Neural cell (in vitro differentiated cells): ENCODE measurements at regions not wholly inside any gene's neighbourhood (a gene's known extent, or its start where the extent isn't known, plus 50 kb on each side); places are given as distances from the start of the nearest gene placed in this dataset.
"Not testable (repeated sequence)": the region's sequence is repeated elsewhere in the genome, so short reads cannot be mapped to it uniquely, and the experiment has no call there.

Experiments
- H2AFZ ChIP-seq: fragments of 200-600, 300-800 bp; sonication (generic), shearing (Covaris generic); 2 replicates; pipeline ENCODE4 v1.6.0; 2014; ENCODE audit warnings: low read depth, mild to moderate bottlenecking, antibody characterized with exemption, low read length, moderate library complexity
- H3F3A ChIP-seq: fragments of 200-600 bp; shearing (Covaris generic); 2 replicates; pipeline ENCODE4 v1.6.1; 2016; ENCODE audit warnings: mild to moderate bottlenecking, moderate library complexity, mixed read lengths, antibody characterized with exemption, low read length; ENCODE audit not compliant: insufficient read depth, poor library complexity, severe bottlenecking
- H3K27ac ChIP-seq: fragments of 200-600, 300-800 bp; sonication (generic), shearing (Covaris generic); 2 replicates; pipeline ENCODE4 v1.5.1; 2014; ENCODE audit warnings: mild to moderate bottlenecking, low read length, moderate library complexity
- H3K27me3 ChIP-seq: fragments of 300-800, 200-600 bp; sonication (generic), shearing (Covaris generic); 2 replicates; pipeline ENCODE4 v1.6.0; 2014; ENCODE audit warnings: mild to moderate bottlenecking, low read depth, low read length, moderate library complexity; ENCODE audit not compliant: insufficient read depth
- H3K36me3 ChIP-seq: fragments of 300-800, 200-600 bp; sonication (generic), shearing (Covaris generic); 2 replicates; pipeline ENCODE4 v1.5.1; 2014; ENCODE audit warnings: mild to moderate bottlenecking, antibody characterized with exemption, low read length, moderate library complexity; ENCODE audit not compliant: insufficient read depth
- H3K4me2 ChIP-seq: fragments of 300-800, 200-600 bp; sonication (generic), shearing (Covaris generic); 2 replicates; pipeline ENCODE4 v1.6.0; 2014; ENCODE audit warnings: mild to moderate bottlenecking, low read length
- H3K4me3 ChIP-seq: fragments of 300-800, 200-600 bp; sonication (generic), shearing (Covaris generic); 2 replicates; pipeline ENCODE4 v1.5.1; 2014; ENCODE audit warnings: mild to moderate bottlenecking, low read length, moderate library complexity
- H3K79me2 ChIP-seq: fragments of 200-600 bp; shearing (Covaris generic); replicated peaks from 2 replicates; pipeline ENCODE4 v1.6.0; 2014; ENCODE audit warnings: mild to moderate bottlenecking, low read length, moderate library complexity; ENCODE audit not compliant: insufficient read depth
- H3K9ac ChIP-seq: fragments of 300-800, 200-600 bp; sonication (generic), shearing (Covaris generic); 2 replicates; pipeline ENCODE4 v1.6.1; 2016; ENCODE audit warnings: mild to moderate bottlenecking, low read length, mixed read lengths
- H3K9me2 ChIP-seq: fragments of 200-600 bp; shearing (Covaris generic); 2 replicates; pipeline ENCODE4 v1.6.1; 2016; ENCODE audit warnings: mild to moderate bottlenecking, low read length, mixed read lengths; ENCODE audit not compliant: insufficient read depth
- H3K9me3 ChIP-seq: fragments of 200-600, 300-800 bp; sonication (generic), shearing (Covaris generic); 2 replicates; pipeline ENCODE4 v1.6.1; 2016; ENCODE audit warnings: mild to moderate bottlenecking, mixed run types, low read length, moderate library complexity, mixed read lengths
- H4K20me1 ChIP-seq: fragments of 200-600 bp; shearing (Covaris generic); 2 replicates; pipeline ENCODE4 v1.6.1; 2016; ENCODE audit warnings: mild to moderate bottlenecking, mixed run types; ENCODE audit not compliant: insufficient read depth
- CTCF ChIP-seq: fragments of 450-650 bp; IDR thresholded peaks from 2 replicates; pipeline ENCODE4 v1.5.1; 2014; ENCODE audit warnings: antibody characterized with exemption, mild to moderate bottlenecking, moderate library complexity; ENCODE audit not compliant: poor library complexity, severe bottlenecking
- EP300 ChIP-seq: fragments of 450-650 bp; conservative IDR thresholded peaks from 2 replicates; pipeline ENCODE4 v1.6.1; 2014; ENCODE audit warnings: antibody characterized with exemption, mild to moderate bottlenecking, moderate library complexity; ENCODE audit not compliant: poor library complexity, severe bottlenecking
- EZH2 ChIP-seq: fragments of 200-600, 300-800 bp; shearing (Covaris generic), sonication (generic); IDR thresholded peaks from 2 replicates; pipeline ENCODE4 v1.6.1; 2014; ENCODE audit warnings: antibody characterized with exemption, low read length, borderline replicate concordance, mild to moderate bottlenecking; ENCODE audit not compliant: insufficient read depth, poor library complexity, severe bottlenecking
- MXI1 ChIP-seq: fragments of 450-650 bp; conservative IDR thresholded peaks from 2 replicates; pipeline ENCODE4 v1.6.1; 2014; ENCODE audit warnings: antibody characterized with exemption, mild to moderate bottlenecking; ENCODE audit not compliant: poor library complexity, severe bottlenecking
- POLR2AphosphoS5 ChIP-seq: IDR thresholded peaks from 2 replicates; pipeline ENCODE4 v1.6.1; 2012
- RAD21 ChIP-seq: fragments of 450-650 bp; conservative IDR thresholded peaks from 2 replicates; pipeline ENCODE4 v1.6.1; 2014; ENCODE audit warnings: antibody characterized with exemption, mild to moderate bottlenecking, moderate library complexity
- REST ChIP-seq: IDR thresholded peaks from 2 replicates; pipeline ENCODE4 v1.6.1; 2012; ENCODE audit warnings: borderline replicate concordance
- SMC3 ChIP-seq: fragments of 450-650 bp; conservative IDR thresholded peaks from 2 replicates; pipeline ENCODE4 v1.6.1; 2014; ENCODE audit warnings: antibody characterized with exemption, mild to moderate bottlenecking, moderate library complexity; ENCODE audit not compliant: poor library complexity
- TAF1 ChIP-seq: IDR thresholded peaks from 2 replicates; pipeline ENCODE4 v1.6.1; 2012; ENCODE audit warnings: low read depth

- Histone ChIP-seq H3K4me2 (no peak overlapping the region), H3K27me3 (no peaks in the 10 kb centered on the region), H2AFZ (no peak overlapping the region), H3K36me3 (no peaks in the 10 kb centered on the region), H3K9me3 (peaks cover 4% of the 10 kb centered on the region), H3K79me2 (no peaks in the 10 kb centered on the region), H3K9ac (no peak overlapping the region), H3K9me2 (no peaks in the 10 kb centered on the region), H3F3A (no peaks in the 10 kb centered on the region), H3K4me3 (no peak overlapping the region), H4K20me1 (no peaks in the 10 kb centered on the region), H3K27ac (no peak overlapping the region)
- no peak for TF ChIP-seq POLR2AphosphoS5
- TF ChIP-seq RAD21 = no peak
- TF ChIP-seq CTCF = no peak
- TF ChIP-seq EP300 = no peak
- no peak for TF ChIP-seq SMC3
- no peak for TF ChIP-seq MXI1
- TF ChIP-seq REST = no peak
- no peak for TF ChIP-seq TAF1
- TF ChIP-seq EZH2 = no peak
Measured at GRCh38 chr1:214767221-214767620, 164.2 kb downstream of the CENPF start.

GRCh38 chr1:214769666-214770065, 166.7 kb downstream of the CENPF start:
- not testable (repeated sequence) for H2AFZ ChIP-seq, H3K36me3 ChIP-seq, H3K9me3 ChIP-seq, H3K4me2 ChIP-seq, H4K20me1 ChIP-seq, H3K27ac ChIP-seq, H3F3A ChIP-seq, H3K9me2 ChIP-seq, H3K4me3 ChIP-seq, H3K9ac ChIP-seq, H3K79me2 ChIP-seq, H3K27me3 ChIP-seq

- Histone ChIP-seq H3F3A (no peaks in the 10 kb centered on the region), H3K4me2 (no peak overlapping the region), H3K27me3 (no peaks in the 10 kb centered on the region), H3K36me3 (no peaks in the 10 kb centered on the region), H3K4me3 (no peak overlapping the region), H3K9ac (no peak overlapping the region), H3K9me2 (no peaks in the 10 kb centered on the region), H4K20me1 (no peaks in the 10 kb centered on the region), H3K79me2 (no peaks in the 10 kb centered on the region), H3K9me3 (no peaks in the 10 kb centered on the region), H2AFZ (no peak overlapping the region), H3K27ac (no peak overlapping the region)
- TF ChIP-seq SMC3 (no peak), REST (no peak), EZH2 (no peak), CTCF (no peak), EP300 (no peak), RAD21 (no peak), POLR2AphosphoS5 (no peak), TAF1 (no peak)
Measured at GRCh38 chr1:214777364-214777763, 174.4 kb downstream of the CENPF start.
